RWPE1 (cell line): ENCODE measurements at regions not wholly inside any gene's neighbourhood (a gene's known extent, or its start where the extent isn't known, plus 50 kb on each side); places are given as distances from the start of the nearest gene placed in this dataset.
"Not testable (repeated sequence)": the region's sequence is repeated elsewhere in the genome, so short reads cannot be mapped to it uniquely, and the experiment has no call there.

Experiments used
- CTCF ChIA-PET: fragments of 350-600 bp; sonication (Branson Sonifier 250); formaldehyde crosslinking; extraction: SDS; loops from one replicate; lab custom pipeline; 2021; lab: Yijun Ruan, JAX
- POLR2A ChIA-PET: fragments of 400-600 bp; formaldehyde crosslinking; extraction: SDS; loops from one replicate; lab custom pipeline; 2020; ENCODE audit warnings: antibody characterized with exemption; ENCODE audit not compliant: low non-redundant PET; lab: Yijun Ruan, JAX
- DNase-seq: peaks from one replicate; pipeline ENCODE4 v3.0.0; 2012; ENCODE audit warnings: low spot score
- H3K27ac ChIP-seq: fragments of 450-650 bp; 2 replicates; pipeline ENCODE4 v1.5.1; 2017
- CTCF ChIP-seq: fragments of 450-650 bp; conservative IDR thresholded peaks from 2 replicates; pipeline ENCODE4 v1.5.1; 2017; ENCODE audit warnings: low read depth, mild to moderate bottlenecking

DNA sequence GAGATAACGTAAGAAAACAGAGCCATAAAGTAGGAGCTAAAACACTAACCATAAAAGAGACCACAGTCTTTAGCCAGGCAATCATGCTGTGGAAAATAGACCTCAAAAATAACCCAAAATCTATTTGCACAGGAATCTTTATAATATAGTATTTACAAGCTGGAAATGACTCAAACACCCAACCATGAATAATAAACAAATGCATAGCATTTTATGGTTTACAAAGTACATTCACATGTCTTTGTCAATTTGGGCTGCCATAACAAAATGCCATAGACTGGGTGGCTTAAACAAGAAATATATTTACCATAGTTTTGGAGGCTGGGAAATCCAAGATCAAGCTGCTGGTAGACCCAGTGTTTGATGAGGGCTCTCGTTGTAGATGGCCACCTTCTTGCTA lies 65.5 kb upstream of the GRB10 start:
- ChIA-PET CTCF (no interaction called here), POLR2A (no interaction called here)
- no peak for TF ChIP-seq CTCF
- no peak overlapping the region for H3K27ac ChIP-seq
- no peak for DNase-seq

DNA sequence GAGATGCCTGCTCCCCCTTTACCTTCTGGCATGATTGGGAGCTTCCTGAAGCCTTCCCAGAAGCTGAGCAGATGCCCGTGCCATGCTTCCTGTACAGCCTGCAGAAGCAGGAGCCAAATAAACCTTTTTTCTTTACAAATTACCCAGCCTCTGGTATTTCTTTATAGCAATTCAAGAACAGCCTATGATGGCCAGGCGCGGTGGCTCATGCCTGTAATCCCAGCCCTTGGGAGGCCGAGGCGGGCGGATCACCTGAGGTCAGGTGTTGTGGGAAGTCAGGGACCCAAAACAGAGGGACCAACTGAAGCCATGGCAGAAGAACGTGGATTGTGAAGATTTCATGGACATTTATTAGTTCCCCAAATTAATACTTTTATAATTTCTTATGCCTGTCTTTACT lies 62.2 kb upstream of the GRB10 start:
- DNase-seq, H3K27ac ChIP-seq, POLR2A ChIA-PET: not testable (repeated sequence)

DNA sequence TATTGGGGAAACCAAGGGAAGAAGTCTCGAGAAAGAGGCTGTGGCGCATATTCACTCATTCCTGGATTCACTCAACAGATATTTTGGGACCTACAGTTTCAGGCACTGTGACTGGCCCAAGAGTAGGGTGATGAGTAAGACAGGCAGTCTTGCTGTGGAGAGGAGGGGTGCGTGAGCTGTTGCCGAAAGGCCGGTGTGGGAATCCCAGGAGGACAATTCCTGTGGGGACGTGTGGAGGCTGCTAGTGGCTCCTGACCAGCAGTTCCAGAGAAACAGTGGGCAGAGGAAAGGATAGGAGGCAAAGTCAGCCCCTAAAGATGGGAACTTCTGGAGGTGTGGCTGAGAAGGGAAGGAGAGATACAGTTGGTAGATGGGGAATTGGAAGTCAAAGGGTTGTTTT lies 59.3 kb upstream of the GRB10 start:
- ChIA-PET CTCF (no interaction called here), POLR2A (no interaction called here)
- H3K27ac ChIP-seq, result no peak overlapping the region
- no peak for DNase-seq
- no peak for TF ChIP-seq CTCF

More for the DNA sequence above, 62.2 kb upstream of the GRB10 start:
- CTCF ChIA-PET, result interaction anchor here (0.6 kb wide), 1 partner anchor 471 kb away, joined by 3 read pairs; no protein-coding TSS in a partner anchor

DNA sequence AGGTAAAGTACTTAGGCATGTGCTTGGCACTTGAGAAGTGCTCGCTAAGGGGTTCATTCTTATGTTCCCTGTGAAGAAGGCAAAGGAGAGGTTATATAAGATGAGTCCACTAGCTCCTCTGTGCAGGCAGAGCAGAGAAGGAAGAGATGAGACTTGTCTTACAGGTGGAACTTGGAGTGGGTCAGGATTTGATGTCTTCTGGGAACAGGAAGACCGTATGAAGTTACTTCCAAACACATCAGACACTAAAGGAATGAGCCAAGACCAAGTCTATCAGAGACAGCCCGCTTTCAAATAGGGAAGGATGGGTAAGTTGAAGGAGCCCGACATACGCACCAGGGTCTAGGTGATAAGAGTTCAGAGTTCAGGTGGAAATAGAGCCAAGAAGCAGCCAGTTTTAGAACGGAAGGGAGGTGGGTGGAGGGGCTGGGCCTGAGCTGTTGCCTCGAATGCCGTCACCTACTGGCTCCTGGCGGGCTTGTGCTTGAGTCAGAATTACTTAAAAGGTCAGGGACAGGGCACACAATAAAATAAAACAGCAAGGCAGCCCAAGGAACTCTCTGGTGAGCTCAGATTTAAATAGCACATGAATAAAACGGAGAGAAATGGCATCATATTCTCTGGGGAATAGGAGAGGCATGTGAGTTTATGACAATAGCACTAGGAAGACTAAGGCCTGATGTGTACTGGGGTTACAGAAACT lies 56.1 kb upstream of the GRB10 start:
- TF ChIP-seq CTCF, result no peak
- POLR2A ChIA-PET, result no interaction called here
- CTCF ChIA-PET, result interaction anchor here (0.6 to 0.7 kb wide), 2 partner anchors 180 to 229 kb away, joined by 3 read pairs; no protein-coding TSS in a partner anchor
- DNase-seq, result peak; percentile 59
- H3K27ac ChIP-seq, result no peak overlapping the region

GRCh38 chr7:50837965-50838364 lies 55.3 kb upstream of the GRB10 start:
- peak; percentile 49 for DNase-seq
- ChIA-PET POLR2A (no interaction called here), CTCF (interaction anchor here (0.7 kb wide), 1 partner anchor 746 kb away, joined by 3 read pairs; no protein-coding TSS in a partner anchor)
- no peak overlapping the region; the same call in 1 of the 2 replicates for H3K27ac ChIP-seq
- TF ChIP-seq CTCF, result no peak

DNA sequence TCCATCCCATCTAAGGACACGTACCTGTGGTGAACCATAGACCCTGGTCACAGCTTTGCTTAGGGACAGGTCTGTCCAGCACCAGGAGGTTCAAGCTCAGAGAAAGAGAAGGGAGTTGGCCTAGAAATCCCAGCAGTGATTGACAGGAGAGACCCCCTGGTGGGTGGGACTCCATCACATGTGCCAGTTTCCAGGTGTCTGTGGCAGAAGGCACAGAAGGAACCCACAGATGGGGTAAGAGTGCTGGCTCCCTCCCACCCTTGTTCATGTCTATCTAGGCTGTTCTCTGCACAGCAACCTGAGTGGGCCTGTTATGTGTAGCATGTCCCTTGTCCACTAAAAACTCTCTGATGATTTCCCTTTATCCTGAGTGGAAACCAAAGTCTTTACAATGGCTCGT lies 54.0 kb upstream of the GRB10 start:
- ChIA-PET POLR2A (no interaction called here), CTCF (no interaction called here)
- TF ChIP-seq CTCF, result no peak
- no peak overlapping the region for H3K27ac ChIP-seq
- DNase-seq, result no peak

GRCh38 chr7:50835156-50835555 lies 52.5 kb upstream of the GRB10 start:
- TF ChIP-seq CTCF, result no peak
- POLR2A ChIA-PET, result no interaction called here
- no peak overlapping the region for H3K27ac ChIP-seq
- CTCF ChIA-PET, result no interaction called here
- DNase-seq, result no peak
